Hematopoietic multipotent progenitor cell treated with erythropoietin and hydrocortisone succinate and interleukin-3 and kit ligand, for 4 days (in vitro differentiated cells): ENCODE measurements at regions not wholly inside any gene's neighbourhood (a gene's known extent, or its start where the extent isn't known, plus 50 kb on each side); places are given as distances from the start of the nearest gene placed in this dataset.
"Not testable (repeated sequence)": the region's sequence is repeated elsewhere in the genome, so short reads cannot be mapped to it uniquely, and the experiment has no call there.

Source experiments
- DNase-seq: peaks from one replicate; pipeline ENCODE4 v3.0.0-alpha.2; 2015

GRCh38 chr6:156687789-156688619 lies 89.2 kb upstream of the ARID1B start:
- DNase-seq, result peak; percentile 78

DNA sequence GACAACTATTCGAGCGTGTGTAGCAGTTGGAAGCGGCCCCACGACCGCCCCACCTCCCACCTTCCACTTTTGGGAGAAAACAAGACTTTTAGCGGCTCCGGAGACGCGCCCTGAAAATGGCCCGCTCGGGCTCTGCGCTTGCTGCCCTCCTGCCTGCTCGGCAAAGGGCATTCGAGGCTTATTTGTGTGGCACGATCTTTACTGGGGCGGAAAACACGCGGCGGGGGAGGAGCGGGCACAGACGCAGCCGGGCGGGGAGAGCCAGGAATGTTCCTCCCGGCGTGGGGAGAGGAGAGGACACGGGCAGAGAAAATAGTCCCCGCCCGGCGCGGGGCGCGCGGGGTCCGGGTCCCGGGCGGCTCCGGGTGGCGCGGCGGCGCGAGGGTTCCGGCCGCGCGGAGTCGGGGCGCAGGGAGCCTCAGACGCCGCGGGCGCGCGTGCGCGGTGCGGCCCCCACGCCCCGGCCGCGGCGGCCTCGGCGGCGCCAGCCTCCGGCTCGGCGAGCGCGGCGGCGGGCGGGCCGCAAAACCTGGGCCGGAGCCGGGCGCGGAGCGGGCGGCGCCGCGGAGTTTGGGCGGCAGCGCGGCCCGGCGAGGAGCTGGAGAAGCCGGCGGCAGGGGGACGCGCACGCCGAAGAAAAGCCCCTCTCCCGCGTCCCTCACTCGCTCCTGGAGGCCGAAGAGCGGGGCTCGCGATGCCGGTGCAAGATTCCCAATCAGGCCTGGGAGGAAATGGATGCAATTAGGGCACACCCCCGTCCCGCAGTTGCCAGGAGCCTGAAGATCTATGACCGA lies 90.0 kb upstream of the ARID1B start:
- peak; percentile 92 for DNase-seq

- DNase-seq, result peak; percentile 73
Observed at GRCh38 chr6:156686301-156686994, 90.7 kb upstream of the ARID1B start.

- DNase-seq, result no peak
Observed at GRCh38 chr6:156685823-156686222, 91.4 kb upstream of the ARID1B start.

- no peak for DNase-seq
Observed at GRCh38 chr6:156683821-156684220, 93.4 kb upstream of the ARID1B start.

DNA sequence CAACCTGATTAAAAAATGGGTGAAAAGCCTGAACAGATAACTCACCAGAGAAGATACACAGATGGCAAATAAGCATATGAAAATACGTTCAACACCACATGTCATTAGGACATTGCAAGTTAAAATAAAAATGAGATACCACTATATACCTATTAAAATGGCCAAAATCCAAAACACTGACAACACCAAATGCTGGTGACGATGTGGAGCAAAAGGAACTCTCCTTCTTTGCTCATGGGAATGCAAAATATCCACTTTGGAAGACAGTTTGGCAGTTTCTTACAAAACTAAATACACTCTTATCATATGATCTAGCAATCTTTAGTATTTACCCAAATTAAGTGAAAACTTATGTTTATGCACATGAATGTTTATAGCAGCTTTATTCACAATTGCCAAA lies 100.5 kb upstream of the ARID1B start:
- DNase-seq, result no peak

DNA sequence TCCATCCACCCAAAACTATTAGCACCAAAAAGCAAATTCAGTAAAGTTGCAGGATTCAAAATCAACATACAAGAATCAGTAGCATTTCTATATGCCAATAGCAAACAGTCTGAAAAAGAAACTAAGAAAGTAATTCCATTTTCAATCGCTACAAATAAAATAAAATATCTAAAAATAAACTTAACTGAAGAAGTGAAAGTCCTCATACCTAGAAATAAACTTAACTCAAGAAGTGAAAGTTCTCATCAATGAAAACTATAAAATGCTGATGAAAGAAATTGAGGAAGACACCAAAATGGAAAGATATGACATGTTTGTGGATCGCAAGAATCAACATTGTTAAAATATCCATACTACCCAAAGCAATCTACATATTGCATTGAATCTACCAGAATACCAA lies 103.0 kb upstream of the ARID1B start:
- DNase-seq, result no peak

DNA sequence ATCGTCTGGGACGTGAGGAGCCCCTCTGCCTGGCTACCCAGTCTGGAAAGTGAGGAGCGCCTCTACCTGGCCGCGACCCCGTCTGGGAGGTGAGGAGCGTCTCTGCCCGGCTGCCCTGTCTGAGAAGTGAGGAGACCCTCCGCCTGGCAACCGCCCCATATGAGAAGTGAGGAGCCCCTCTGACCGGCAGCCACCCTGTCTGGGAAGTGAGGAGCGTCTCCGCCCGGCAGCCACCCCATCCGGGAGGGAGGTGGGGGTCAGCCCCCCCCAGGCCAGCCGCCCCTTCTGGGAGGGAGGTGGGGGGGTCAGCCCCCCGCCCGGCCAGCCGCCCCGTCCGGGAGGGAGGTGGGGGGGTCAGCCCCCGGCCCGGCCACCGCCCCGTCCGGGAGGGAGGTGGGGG lies 107.1 kb upstream of the ARID1B start:
- not testable (repeated sequence) for DNase-seq

DNA sequence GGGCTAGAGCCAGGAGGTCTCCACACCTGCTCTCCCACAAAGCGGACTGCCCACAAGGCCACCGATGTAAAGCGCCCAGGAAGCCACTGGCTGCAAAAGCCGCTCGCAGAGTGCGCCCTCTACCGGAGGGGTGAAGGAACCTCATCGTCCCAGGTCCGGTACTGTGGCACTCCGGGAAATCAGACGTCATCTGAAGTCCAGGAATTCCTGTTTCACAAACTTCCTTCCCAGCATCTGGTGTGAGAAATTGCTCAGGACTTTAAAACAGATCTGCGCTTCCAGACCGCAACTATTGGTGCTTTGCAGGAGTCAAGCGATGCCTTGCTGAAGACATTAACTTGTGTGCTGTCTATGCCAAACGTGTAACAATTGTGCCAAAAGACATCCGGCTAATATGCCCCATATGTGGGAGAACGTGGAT lies 115.1 kb upstream of the ARID1B start:
- DNase-seq, result peak; percentile 21

DNA sequence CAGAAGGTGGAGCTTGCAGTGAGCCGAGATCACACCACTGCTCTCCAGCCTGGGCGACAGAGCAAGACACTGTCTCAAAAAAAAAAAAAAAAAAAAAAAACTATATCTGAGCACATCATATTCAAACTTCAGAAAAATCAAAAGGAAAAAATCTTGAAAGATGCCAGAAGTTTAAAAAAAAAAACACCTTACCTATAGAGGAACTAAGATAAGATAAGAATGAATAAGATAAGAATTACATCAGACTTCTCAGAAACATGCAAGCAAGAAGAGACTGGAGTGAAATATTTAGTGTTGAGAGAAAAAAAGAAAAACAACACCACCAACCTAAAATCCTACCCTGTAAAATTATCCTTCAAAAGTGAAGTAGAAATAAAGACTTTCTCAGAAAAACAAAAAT lies 116.8 kb upstream of the ARID1B start:
- peak; percentile 35 for DNase-seq

DNA sequence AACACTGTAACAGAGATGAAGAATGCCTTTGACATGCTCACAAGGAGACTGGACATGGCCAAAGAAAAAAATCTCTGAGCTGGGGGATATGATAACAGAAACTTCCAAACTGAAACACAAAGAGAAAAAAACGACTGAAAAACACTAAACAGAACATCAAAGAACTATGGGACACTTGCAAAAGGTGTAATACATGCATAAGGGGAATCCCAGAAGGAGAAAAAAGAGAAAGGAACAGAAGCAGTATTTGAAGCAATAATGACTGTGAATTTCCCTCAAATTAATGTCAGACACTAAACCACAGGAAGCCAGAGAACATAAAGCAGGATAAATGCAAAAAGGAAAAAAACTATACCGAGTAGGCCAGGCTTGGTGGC lies 117.4 kb upstream of the ARID1B start:
- no peak for DNase-seq

- DNase-seq, result peak; percentile 23
Observed at GRCh38 chr6:156658966-156659821, 118.0 kb upstream of the ARID1B start.

DNA sequence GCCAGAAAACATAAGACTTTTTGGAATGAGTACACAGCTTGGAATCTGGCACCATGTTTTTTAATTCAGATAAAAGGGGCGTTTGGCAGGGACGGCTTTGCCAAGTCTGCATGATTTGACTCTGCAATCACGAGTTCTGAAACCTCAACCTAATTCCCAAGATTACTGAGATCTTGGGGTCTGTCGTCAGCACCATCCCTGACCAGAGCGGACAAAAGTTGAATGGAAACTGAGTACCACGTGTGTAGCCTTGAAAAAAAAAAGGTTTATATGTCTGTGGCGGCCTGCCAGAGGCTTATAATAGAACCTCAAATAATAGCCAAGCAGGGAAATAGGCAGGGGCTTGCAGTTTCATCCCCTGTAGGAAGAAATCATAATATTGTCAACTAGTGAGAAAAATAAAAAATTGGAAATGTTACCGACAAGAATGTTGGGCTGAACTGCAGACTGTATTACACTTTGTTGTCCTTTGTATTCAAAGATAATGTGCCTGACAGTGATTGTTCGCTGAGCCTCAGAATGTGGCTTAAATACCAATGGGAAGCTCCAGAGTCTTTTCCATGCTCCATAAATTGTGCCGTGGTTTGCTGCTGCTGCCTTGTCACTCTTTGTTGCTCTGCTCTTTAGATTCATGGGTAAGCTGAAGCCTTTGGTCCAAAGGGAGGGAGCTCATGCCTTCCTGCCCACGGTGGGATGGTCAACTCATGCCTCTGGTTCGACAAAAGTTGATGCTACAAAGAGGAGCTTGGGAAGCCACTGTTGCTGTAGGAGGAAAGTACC lies 118.8 kb upstream of the ARID1B start:
- DNase-seq, result no peak

- no peak for DNase-seq
Observed at GRCh38 chr6:156657296-156657695, 119.9 kb upstream of the ARID1B start.

DNA sequence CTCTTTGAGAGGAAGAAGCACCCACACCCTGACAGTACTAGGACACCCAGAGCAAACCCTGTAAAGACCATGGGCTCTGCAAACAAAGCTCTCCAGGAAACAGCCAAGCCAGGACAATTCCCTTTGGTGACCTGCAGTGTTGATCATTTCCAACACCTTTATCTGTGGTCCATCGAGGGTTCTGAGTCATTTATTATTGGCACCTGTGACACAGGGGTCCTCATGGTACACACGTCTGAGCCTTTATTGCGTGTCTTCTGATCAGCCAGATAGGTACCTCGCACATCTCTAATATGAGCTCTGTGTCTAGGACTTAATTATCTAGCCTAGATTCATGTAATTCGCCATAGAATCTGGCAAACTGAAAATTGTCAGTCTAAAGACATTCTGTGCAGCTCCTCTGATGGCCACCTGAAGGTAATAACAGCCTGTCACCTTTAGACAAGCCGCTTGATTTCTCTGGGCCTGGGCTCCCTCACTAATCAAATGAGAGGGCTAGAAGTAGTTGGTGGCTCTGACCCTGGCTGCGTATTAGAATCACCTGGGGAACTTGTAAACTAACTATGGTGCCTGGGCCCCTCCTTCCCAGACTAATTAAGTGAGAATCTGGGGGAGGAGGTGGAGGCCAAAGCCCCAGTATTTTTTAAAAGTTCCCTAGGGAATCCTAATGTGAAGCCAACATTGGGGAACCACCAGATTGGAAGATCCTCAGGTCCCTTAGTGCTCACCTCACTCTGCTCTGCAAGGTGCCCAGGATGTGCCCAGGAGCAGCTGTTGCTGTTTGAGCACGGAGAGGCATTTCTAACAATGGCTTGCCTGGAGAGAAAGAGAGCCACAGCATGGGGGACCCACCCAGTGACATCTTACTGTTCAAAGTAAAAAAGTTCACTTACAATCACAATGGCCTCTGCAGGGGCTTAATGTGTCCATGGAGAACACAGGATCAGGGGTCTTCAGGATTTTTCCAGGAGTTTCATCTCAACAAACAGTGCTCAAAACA lies 122.0 kb upstream of the ARID1B start:
- no peak for DNase-seq

- no peak for DNase-seq
Observed at GRCh38 chr6:156652231-156652750, 124.9 kb upstream of the ARID1B start.

DNA sequence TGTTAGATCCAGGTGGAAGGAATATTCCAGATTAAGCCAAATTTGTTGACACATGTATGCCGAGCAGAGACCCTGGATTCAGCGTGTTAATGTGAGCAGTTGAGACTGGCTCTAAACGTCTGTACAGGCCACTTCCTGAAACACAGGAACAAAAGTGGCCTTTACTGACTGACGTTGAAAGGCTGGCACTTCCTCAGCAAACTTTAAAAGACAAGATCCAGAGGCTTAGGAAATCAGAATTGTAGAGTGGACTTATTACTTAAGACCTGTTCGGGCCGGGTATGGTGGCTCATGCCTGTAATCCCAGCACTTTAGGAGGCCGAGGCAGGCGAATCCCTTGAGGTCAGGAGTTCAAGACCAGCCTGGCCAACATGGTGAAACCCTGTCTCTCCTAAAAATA lies 125.7 kb upstream of the ARID1B start:
- no peak for DNase-seq

DNA sequence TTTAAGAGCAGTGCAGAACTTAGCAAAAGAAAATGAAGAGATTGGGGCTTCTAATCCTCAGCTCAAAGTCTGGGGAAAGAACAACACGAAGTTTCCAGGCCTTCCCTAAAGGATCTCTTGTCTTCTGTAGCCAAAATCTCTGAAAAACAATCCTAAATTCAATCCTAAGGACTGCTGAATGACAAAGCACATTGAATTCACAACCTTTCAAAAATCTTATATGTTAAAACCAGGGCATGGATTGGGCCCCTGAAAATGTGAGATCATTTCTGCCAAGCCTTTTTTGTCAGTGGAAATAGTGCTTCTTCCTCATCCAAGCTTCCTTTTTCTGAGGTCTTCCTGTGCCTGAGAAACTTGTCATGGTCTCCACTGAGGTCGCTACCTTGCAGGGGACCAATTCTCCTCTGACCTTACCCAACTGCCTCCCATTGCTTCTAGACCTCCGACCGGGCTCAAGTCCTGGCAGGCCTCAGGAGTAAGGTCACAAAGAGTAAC lies 126.2 kb upstream of the ARID1B start:
- no peak for DNase-seq

DNA sequence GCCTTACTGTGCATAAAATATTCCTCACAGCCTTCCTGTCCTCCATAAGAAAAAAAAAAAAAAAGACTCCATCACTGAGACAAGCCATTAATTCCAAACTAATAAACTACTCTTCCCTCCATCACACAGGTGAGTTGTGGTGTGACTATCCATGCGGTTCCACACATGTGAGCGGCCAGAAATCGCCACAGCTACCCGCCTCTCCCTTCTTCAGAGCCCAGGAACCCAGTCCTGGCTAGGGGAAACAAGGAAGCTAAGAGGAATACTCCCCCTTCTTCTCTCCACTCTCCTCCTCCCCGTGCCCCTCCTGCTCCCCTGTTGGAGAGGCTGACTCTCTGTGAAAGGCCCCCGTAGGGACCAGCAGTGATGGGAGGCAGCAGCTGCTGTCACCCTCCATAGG lies 128.6 kb upstream of the ARID1B start:
- no peak for DNase-seq

GRCh38 chr6:156647991-156648390 lies 129.2 kb upstream of the ARID1B start:
- peak; percentile 45 for DNase-seq
